HEK293T (cell line): ENCODE measurements at regions not wholly inside any gene's neighbourhood (a gene's known extent, or its start where the extent isn't known, plus 50 kb on each side); places are given as distances from the start of the nearest gene placed in this dataset.

ENCODE experiments used
- ARNT ChIP-seq: fragments of 450-650 bp; IDR thresholded peaks from 2 replicates; pipeline ENCODE4 v1.6.1; 2017; ENCODE audit warnings: mild to moderate bottlenecking
- BHLHE40 ChIP-seq: fragments of 450-650 bp; IDR thresholded peaks from 2 replicates; pipeline ENCODE4 v1.6.1; 2016; ENCODE audit warnings: mild to moderate bottlenecking, moderate library complexity, borderline replicate concordance
- CTBP1 ChIP-seq: fragments of 450-650 bp; IDR thresholded peaks from 2 replicates; pipeline ENCODE4 v1.6.1; 2016; ENCODE audit warnings: borderline replicate concordance
- ELF4 ChIP-seq: fragments of 450-650 bp; IDR thresholded peaks from 2 replicates; pipeline ENCODE4 v1.6.1; 2017; ENCODE audit warnings: antibody characterized with exemption
- FOXA1 ChIP-seq: fragments of 450-650 bp; IDR thresholded peaks from 2 replicates; pipeline ENCODE4 v1.6.1; 2016; ENCODE audit warnings: mild to moderate bottlenecking
- FOXK2 ChIP-seq: fragments of 450-650 bp; IDR thresholded peaks from 2 replicates; pipeline ENCODE4 v1.6.1; 2016; ENCODE audit warnings: mild to moderate bottlenecking
- FOXM1 ChIP-seq: fragments of 450-650 bp; IDR thresholded peaks from 2 replicates; pipeline ENCODE4 v1.6.1; 2017; ENCODE audit warnings: mild to moderate bottlenecking, borderline replicate concordance
- HDGF ChIP-seq: fragments of 450-650 bp; IDR thresholded peaks from 2 replicates; pipeline ENCODE4 v1.6.1; 2017; ENCODE audit warnings: antibody characterized with exemption, borderline replicate concordance
- L3MBTL2 ChIP-seq: fragments of 450-650 bp; conservative IDR thresholded peaks from 2 replicates; pipeline ENCODE4 v1.6.1; 2016; ENCODE audit warnings: mild to moderate bottlenecking
- NFRKB ChIP-seq: fragments of 450-650 bp; IDR thresholded peaks from 2 replicates; pipeline ENCODE4 v1.6.1; 2016; ENCODE audit warnings: mild to moderate bottlenecking, moderate library complexity
- PKNOX1 ChIP-seq: fragments of 450-650 bp; IDR thresholded peaks from 2 replicates; pipeline ENCODE4 v1.6.1; 2016
- SP1 ChIP-seq: fragments of 450-650 bp; IDR thresholded peaks from 2 replicates; pipeline ENCODE4 v1.6.1; 2017
- TARDBP ChIP-seq: fragments of 450-650 bp; IDR thresholded peaks from 2 replicates; pipeline ENCODE4 v1.6.1; 2016
- ZNF384 ChIP-seq: fragments of 450-650 bp; IDR thresholded peaks from 2 replicates; pipeline ENCODE4 v1.6.1; 2016

- TF ChIP-seq FOXK2 (no peak), ELF4 (no peak), NFRKB (no peak), L3MBTL2 (no peak), ARNT (no peak), FOXM1 (no peak), PKNOX1 (no peak), BHLHE40 (no peak), ZNF384 (no peak), TARDBP (no peak), SP1 (no peak), FOXA1 (no peak), CTBP1 (no peak), HDGF (no peak)
Measured at GRCh38 chr3:10602769-10603768, 97.7 kb upstream of the ATP2B2 start.
